Colonic mucosa (tissue), 4 donors: ENCODE measurements at regions not wholly inside any gene's neighbourhood (a gene's known extent, or its start where the extent isn't known, plus 50 kb on each side); places are given as distances from the start of the nearest gene placed in this dataset.

Experiments
- DNase-seq: peaks from one replicate; pipeline ENCODE4 v3.0.0-alpha.2; 2020
- H3K27ac ChIP-seq: fragments of 200-600 bp; one replicate; pipeline ENCODE4 v1.8.0; 2021
- H3K27me3 ChIP-seq: fragments of 200-600 bp; one replicate; pipeline ENCODE4 v1.8.0; 2021
- H3K36me3 ChIP-seq: fragments of 200-600 bp; one replicate; pipeline ENCODE4 v1.8.0; 2021
- H3K4me1 ChIP-seq: fragments of 200-600 bp; one replicate; pipeline ENCODE4 v1.8.0; 2021; ENCODE audit warnings: mild to moderate bottlenecking
- H3K4me3 ChIP-seq: fragments of 200-600 bp; one replicate; pipeline ENCODE4 v1.8.0; 2021
- H3K9ac ChIP-seq, 2 donors: one replicate each; pipeline ENCODE4 v1.7.0; 2013; ENCODE audit warnings: control low read depth in 2 of 2, low read depth in 2 of 2, low read length in 2 of 2
- H3K9me3 ChIP-seq: fragments of 200-600 bp; one replicate; pipeline ENCODE4 v1.8.0; 2021
- CTCF ChIP-seq: fragments of 200-600 bp; IDR thresholded peaks from one replicate; pipeline ENCODE4 v1.8.0; 2022; ENCODE audit warnings: antibody characterized with exemption, mild to moderate bottlenecking
- intact Hi-C: fragments of 100-400 bp; cut with DNase I; formaldehyde crosslinking; loops from one replicate; pipeline ENCODE4 v1.14.1; 2022
- donor health status: healthy.
- donor health status: DM: no; HTN: no; CAD: no.
- donor health status: DM: no; HTN: no; CAD: no.

- Histone ChIP-seq H3K4me1 (no peaks in the 10 kb centered on the region), H3K9me3 (no peaks in the 10 kb centered on the region), H3K27ac (no peak overlapping the region), H3K9ac (no peak overlapping the region), H3K27me3 (no peaks in the 10 kb centered on the region), H3K4me3 (no peak overlapping the region), H3K36me3 (no peaks in the 10 kb centered on the region)
- TF ChIP-seq CTCF: no peak
- no peak for DNase-seq
- intact Hi-C loops: no loop called here
These were observed 615.3 kb downstream of the OTOL1 start for GRCh38 chr3:162111861-162112260.

GRCh38 chr3:162112719-162113118, 616.1 kb downstream of the OTOL1 start:
- no peak for TF ChIP-seq CTCF
- intact Hi-C loops: no loop called here

GRCh38 chr3:162117961-162118360, 621.4 kb downstream of the OTOL1 start:
- H3K9me3 ChIP-seq: no peaks in the 10 kb centered on the region
- DNase-seq: no peak
- no peak overlapping the region for H3K9ac ChIP-seq
- H3K27ac ChIP-seq: no peak overlapping the region
- no peaks in the 10 kb centered on the region for H3K36me3 ChIP-seq
- no peaks in the 10 kb centered on the region for H3K4me1 ChIP-seq
- intact Hi-C loops: no loop called here
- TF ChIP-seq CTCF: no peak
- no peaks in the 10 kb centered on the region for H3K27me3 ChIP-seq
- no peak overlapping the region for H3K4me3 ChIP-seq

More at GRCh38 chr3:162112719-162113118, 616.1 kb downstream of the OTOL1 start:
- Histone ChIP-seq H3K4me3 (no peak overlapping the region), H3K36me3 (no peaks in the 10 kb centered on the region), H3K9me3 (no peaks in the 10 kb centered on the region), H3K9ac (no peak overlapping the region), H3K27ac (no peak overlapping the region), H3K4me1 (no peaks in the 10 kb centered on the region), H3K27me3 (no peaks in the 10 kb centered on the region)
- DNase-seq: no peak

- DNase-seq: no peak
- H3K9ac ChIP-seq: no peak overlapping the region
- no peaks in the 10 kb centered on the region for H3K4me1 ChIP-seq
- no peak overlapping the region for H3K4me3 ChIP-seq
- H3K27ac ChIP-seq: no peak overlapping the region
- no peaks in the 10 kb centered on the region for H3K36me3 ChIP-seq
- intact Hi-C loops: no loop called here
- TF ChIP-seq CTCF: no peak
- no peaks in the 10 kb centered on the region for H3K27me3 ChIP-seq
- H3K9me3 ChIP-seq: no peaks in the 10 kb centered on the region
These were observed 623.0 kb downstream of the OTOL1 start for GRCh38 chr3:162119651-162120050.

- Histone ChIP-seq H3K4me1 (no peaks in the 10 kb centered on the region), H3K9me3 (no peaks in the 10 kb centered on the region), H3K4me3 (no peak overlapping the region), H3K9ac (no peak overlapping the region), H3K27me3 (no peaks in the 10 kb centered on the region), H3K36me3 (no peaks in the 10 kb centered on the region), H3K27ac (no peak overlapping the region)
- intact Hi-C loops: no loop called here
- no peak for TF ChIP-seq CTCF
- DNase-seq: no peak
These were observed 625.8 kb downstream of the OTOL1 start for GRCh38 chr3:162122405-162122804.

GRCh38 chr3:162125790-162126189, 629.2 kb downstream of the OTOL1 start:
- Histone ChIP-seq H3K27me3 (no peaks in the 10 kb centered on the region), H3K4me3 (no peak overlapping the region), H3K9me3 (no peaks in the 10 kb centered on the region), H3K9ac (no peak overlapping the region), H3K27ac (no peak overlapping the region), H3K36me3 (no peaks in the 10 kb centered on the region), H3K4me1 (no peaks in the 10 kb centered on the region)
- intact Hi-C loops: no loop called here
- no peak for TF ChIP-seq CTCF
- no peak for DNase-seq
